Effector memory CD4-positive, alpha-beta T cell (primary cell): ENCODE measurements at regions not wholly inside any gene's neighbourhood (a gene's known extent, or its start where the extent isn't known, plus 50 kb on each side); places are given as distances from the start of the nearest gene placed in this dataset.
"Not testable (repeated sequence)": the region's sequence is repeated elsewhere in the genome, so short reads cannot be mapped to it uniquely, and the experiment has no call there.

Source experiments
- DNase-seq, 3 donors: peaks; one replicate each; pipeline ENCODE4 v3.0.0-alpha.2; 2020
- H3K27ac ChIP-seq: 2 replicates; pipeline ENCODE4 v1.7.0; 2013; ENCODE audit warnings: mild to moderate bottlenecking, low read length, moderate library complexity; ENCODE audit not compliant: insufficient read depth, poor library complexity, severe bottlenecking
- H3K27me3 ChIP-seq: replicated peaks from 2 replicates; pipeline ENCODE4 v1.7.0; 2013; ENCODE audit warnings: mild to moderate bottlenecking, low read length; ENCODE audit not compliant: insufficient read depth, control insufficient read depth, poor library complexity, severe bottlenecking
- H3K36me3 ChIP-seq: 2 replicates; pipeline ENCODE4 v1.7.0; 2013; ENCODE audit warnings: mild to moderate bottlenecking, low read length, moderate library complexity; ENCODE audit not compliant: control insufficient read depth, insufficient read depth
- H3K4me1 ChIP-seq: 2 replicates; pipeline ENCODE4 v1.7.0; 2013; ENCODE audit warnings: low read length, mild to moderate bottlenecking; ENCODE audit not compliant: control insufficient read depth, insufficient read depth, poor library complexity, severe bottlenecking
- H3K4me3 ChIP-seq: 2 replicates; pipeline ENCODE4 v1.7.0; 2013; ENCODE audit warnings: low read length, low read depth, mild to moderate bottlenecking; ENCODE audit not compliant: insufficient read depth, poor library complexity, severe bottlenecking
- H3K9me3 ChIP-seq: 2 replicates; pipeline ENCODE4 v1.7.0; 2013; ENCODE audit warnings: mild to moderate bottlenecking, low read length, moderate library complexity; ENCODE audit not compliant: control insufficient read depth

DNA sequence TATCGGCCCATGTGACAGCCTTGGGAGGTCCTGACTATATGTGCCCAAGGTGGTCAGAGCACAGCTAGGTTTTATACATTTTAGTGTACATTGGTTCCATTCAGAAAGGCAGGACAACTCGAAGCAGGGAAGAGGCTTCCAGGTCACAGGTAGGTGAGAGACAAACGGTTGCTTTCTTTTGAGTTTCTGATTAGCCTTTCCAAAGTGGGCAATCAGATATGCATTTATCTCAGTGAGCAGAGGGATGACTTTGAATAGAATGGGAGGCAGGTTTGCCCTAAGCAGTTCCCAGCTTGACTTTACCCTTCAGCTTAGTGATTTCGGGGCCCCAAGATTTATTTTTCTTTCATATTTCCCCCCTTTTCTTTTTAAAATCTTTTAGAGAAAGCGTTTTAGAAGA, 87.6 kb upstream of the PPP2R5C start:
- no peak overlapping the region for H3K27ac ChIP-seq
- no peak for DNase-seq

GRCh38 chr14:101675835-101676234, 85.7 kb upstream of the PPP2R5C start:
- not testable (repeated sequence) for H3K27ac ChIP-seq, H3K9me3 ChIP-seq, DNase-seq, H3K4me3 ChIP-seq, H3K36me3 ChIP-seq, H3K4me1 ChIP-seq, H3K27me3 ChIP-seq

More for the DNA sequence above, 87.6 kb upstream of the PPP2R5C start:
- H3K4me3 ChIP-seq, result no peak overlapping the region
- no peaks in the 10 kb centered on the region for H3K4me1 ChIP-seq
- H3K9me3 ChIP-seq, result no peaks in the 10 kb centered on the region
- H3K27me3 ChIP-seq, result no peaks in the 10 kb centered on the region
- no peaks in the 10 kb centered on the region for H3K36me3 ChIP-seq

- H3K27ac ChIP-seq, DNase-seq, H3K4me1 ChIP-seq, H3K9me3 ChIP-seq, H3K4me3 ChIP-seq, H3K27me3 ChIP-seq, H3K36me3 ChIP-seq: not testable (repeated sequence)
Observed at GRCh38 chr14:101677912-101678327, 83.6 kb upstream of the PPP2R5C start.

GRCh38 chr14:101681795-101682194, 79.7 kb upstream of the PPP2R5C start:
- H3K4me3 ChIP-seq, result no peak overlapping the region
- H3K27ac ChIP-seq, result no peak overlapping the region
- H3K4me1 ChIP-seq, result no peaks in the 10 kb centered on the region
- H3K27me3 ChIP-seq, result no peaks in the 10 kb centered on the region
- H3K36me3 ChIP-seq, result no peaks in the 10 kb centered on the region
- H3K9me3 ChIP-seq, result no peaks in the 10 kb centered on the region
- no peak for DNase-seq

- DNase-seq, result no peak
- H3K4me1 ChIP-seq, result no peaks in the 10 kb centered on the region
- no peaks in the 10 kb centered on the region for H3K36me3 ChIP-seq
- H3K4me3 ChIP-seq, result no peak overlapping the region
- no peaks in the 10 kb centered on the region for H3K27me3 ChIP-seq
- H3K27ac ChIP-seq, result no peak overlapping the region
- H3K9me3 ChIP-seq, result no peaks in the 10 kb centered on the region
Observed at GRCh38 chr14:101683365-101683764, 78.1 kb upstream of the PPP2R5C start.

- no peak overlapping the region for H3K27ac ChIP-seq
- H3K9me3 ChIP-seq, result no peaks in the 10 kb centered on the region
- H3K36me3 ChIP-seq, result no peaks in the 10 kb centered on the region
- no peak overlapping the region for H3K4me3 ChIP-seq
- no peaks in the 10 kb centered on the region for H3K4me1 ChIP-seq
- H3K27me3 ChIP-seq, result no peaks in the 10 kb centered on the region
- DNase-seq, result no peak
Observed at GRCh38 chr14:101687756-101688546, 73.6 kb upstream of the PPP2R5C start.

GRCh38 chr14:101689039-101689501, 72.4 kb upstream of the PPP2R5C start:
- Histone ChIP-seq H3K4me3 (no peak overlapping the region), H3K36me3 (no peaks in the 10 kb centered on the region), H3K27ac (no peak overlapping the region), H3K4me1 (no peaks in the 10 kb centered on the region), H3K9me3 (no peaks in the 10 kb centered on the region), H3K27me3 (no peaks in the 10 kb centered on the region)
- no peak for DNase-seq

DNA sequence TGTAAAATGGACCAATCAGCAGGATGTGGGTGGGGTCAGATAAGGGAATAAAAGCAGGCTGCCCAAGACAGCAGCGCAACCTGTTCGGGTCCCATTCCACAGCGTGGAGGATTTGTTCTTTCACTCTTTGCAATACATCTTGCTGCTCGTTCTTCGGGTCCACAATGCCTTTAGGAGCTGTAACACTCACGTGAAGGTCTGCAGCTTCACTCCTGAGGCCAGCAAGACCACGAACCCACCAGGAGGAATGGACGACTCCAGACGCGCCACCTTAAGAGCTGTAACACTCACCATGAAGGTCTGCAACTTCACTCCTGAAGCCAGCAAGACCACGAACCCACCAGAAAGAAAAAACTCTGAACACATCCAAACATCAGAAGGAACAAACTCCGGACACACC, 71.5 kb upstream of the PPP2R5C start:
- not testable (repeated sequence) for H3K27ac ChIP-seq, H3K27me3 ChIP-seq, H3K9me3 ChIP-seq, H3K36me3 ChIP-seq, DNase-seq, H3K4me3 ChIP-seq, H3K4me1 ChIP-seq

DNA sequence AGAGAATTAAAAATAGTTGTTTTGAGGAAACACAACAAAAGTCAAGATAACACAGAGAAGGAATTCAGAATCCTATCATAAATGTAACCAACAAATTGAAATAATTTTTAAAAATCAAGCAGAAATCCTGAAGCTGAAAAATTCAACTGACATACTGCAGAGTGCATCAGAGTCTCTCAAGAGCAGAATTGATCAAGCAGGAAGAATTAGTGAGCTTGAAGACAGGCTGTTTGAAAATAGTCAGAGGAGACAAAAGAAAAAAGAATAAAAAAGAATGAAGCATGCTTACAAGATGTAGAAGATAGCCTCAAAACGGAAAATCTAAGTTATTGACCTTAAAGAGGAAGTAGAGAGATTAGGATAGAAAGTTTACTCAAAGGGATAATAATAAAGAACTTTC, 65.8 kb upstream of the PPP2R5C start:
- DNase-seq, result no peak
- H3K36me3 ChIP-seq, result no peaks in the 10 kb centered on the region
- H3K27me3 ChIP-seq, result no peaks in the 10 kb centered on the region
- no peak overlapping the region for H3K27ac ChIP-seq
- no peaks in the 10 kb centered on the region for H3K9me3 ChIP-seq
- H3K4me3 ChIP-seq, result no peak overlapping the region
- H3K4me1 ChIP-seq, result no peaks in the 10 kb centered on the region

- Histone ChIP-seq H3K9me3 (no peaks in the 10 kb centered on the region), H3K4me3 (no peak overlapping the region), H3K27ac (no peak overlapping the region), H3K4me1 (peaks cover 32% of the 10 kb centered on the region), H3K36me3 (no peaks in the 10 kb centered on the region), H3K27me3 (no peaks in the 10 kb centered on the region)
- DNase-seq, result peak in 1 of 3 donors; percentile 16
Observed at GRCh38 chr14:101704140-101704539, 57.4 kb upstream of the PPP2R5C start.
